T-helper 17 cell (primary cell): ENCODE measurements at regions not wholly inside any gene's neighbourhood (a gene's known extent, or its start where the extent isn't known, plus 50 kb on each side); places are given as distances from the start of the nearest gene placed in this dataset.

ENCODE experiments used
- ATAC-seq: fragments of 150-1000 bp; cut with Tn5 transposase; 2 replicates; pipeline ENCODE4 v1.10.0; 2021; ENCODE audit warnings: mild to moderate bottlenecking, moderate library complexity
- DNase-seq, 3 donors: peaks; one replicate each; pipeline versions ENCODE4 v3.0.0 to v3.0.0-alpha.2; 2020 to 2021
- H3K9me3 ChIP-seq: one replicate; pipeline ENCODE4 v1.7.0; 2013; ENCODE audit warnings: low read length, mild to moderate bottlenecking; ENCODE audit not compliant: control insufficient read depth, poor library complexity, severe bottlenecking
- H3K27ac Mint-ChIP-seq: one replicate; pipeline ENCODE4 v1.8.0; 2022; ENCODE audit warnings: mild to moderate bottlenecking, moderate library complexity, mixed read lengths
- H3K27me3 Mint-ChIP-seq: one replicate; pipeline ENCODE4 v1.8.0; 2022; ENCODE audit warnings: mixed read lengths
- H3K36me3 Mint-ChIP-seq: one replicate; pipeline ENCODE4 v1.8.0; 2022; ENCODE audit warnings: low read depth, mixed read lengths
- H3K4me1 Mint-ChIP-seq: one replicate; pipeline ENCODE4 v1.8.0; 2022; ENCODE audit warnings: mild to moderate bottlenecking, mixed read lengths
- H3K4me3 Mint-ChIP-seq: one replicate; pipeline ENCODE4 v1.8.0; 2022; ENCODE audit warnings: mild to moderate bottlenecking, moderate library complexity, mixed read lengths

DNA sequence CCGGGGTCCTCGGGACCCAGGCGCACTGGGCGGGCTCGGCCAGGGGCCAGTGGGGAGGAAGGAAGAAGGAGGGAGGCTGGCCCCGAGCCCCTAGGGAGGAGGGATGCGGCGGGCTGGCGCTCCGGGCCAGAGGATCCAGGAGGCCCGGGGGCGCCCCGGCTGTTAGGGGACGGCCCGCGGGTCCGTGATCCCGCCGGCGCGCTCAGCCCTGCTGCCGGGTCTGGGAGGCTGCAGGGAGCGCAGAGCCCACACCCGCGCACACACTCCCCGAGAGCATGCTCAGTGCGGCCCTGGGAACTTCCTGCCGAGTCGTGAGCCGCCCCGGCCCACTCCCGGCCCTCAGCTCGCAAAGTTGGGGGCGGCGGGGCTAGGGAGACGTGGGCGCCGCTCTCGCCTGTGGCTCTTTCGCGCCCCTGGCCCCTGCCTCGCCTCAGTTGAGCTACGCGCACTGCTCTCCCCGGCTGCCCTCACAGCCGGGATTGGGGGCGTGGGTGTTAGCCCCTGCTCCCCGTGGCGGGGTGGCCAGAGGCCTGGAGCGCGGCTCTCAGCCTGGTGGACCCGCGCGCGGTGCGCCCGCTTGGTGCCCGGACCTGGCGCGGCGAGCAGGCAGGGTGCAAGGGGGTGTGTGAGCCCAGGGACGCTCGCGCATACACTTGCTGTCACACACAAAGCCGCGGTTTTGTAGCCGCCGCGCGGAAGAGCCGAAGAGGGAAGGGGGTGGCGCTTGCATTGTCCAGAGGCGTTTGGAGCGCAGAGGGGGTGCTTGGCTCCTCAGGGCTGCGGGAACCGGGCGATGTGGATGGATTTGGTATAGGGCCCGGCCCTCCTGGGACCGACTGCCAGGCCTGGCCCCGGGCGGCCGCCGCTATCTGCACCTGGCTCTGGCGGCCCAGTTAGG is 132.9 kb upstream of the MGAT5 start:
- Mint-ChIP-seq H3K27me3 (no peaks in the 10 kb centered on the region), H3K4me1 (peaks cover 55% of the 10 kb centered on the region), H3K4me3 (peak overlapping the region; percentile 96), H3K36me3 (peaks cover 2% of the 10 kb centered on the region), H3K27ac (peak overlapping the region; percentile 95)
- ATAC-seq (peak; percentile 64), DNase-seq (peak; percentile 42 to 58 (median 54))
- no peaks in the 10 kb centered on the region for H3K9me3 ChIP-seq

DNA sequence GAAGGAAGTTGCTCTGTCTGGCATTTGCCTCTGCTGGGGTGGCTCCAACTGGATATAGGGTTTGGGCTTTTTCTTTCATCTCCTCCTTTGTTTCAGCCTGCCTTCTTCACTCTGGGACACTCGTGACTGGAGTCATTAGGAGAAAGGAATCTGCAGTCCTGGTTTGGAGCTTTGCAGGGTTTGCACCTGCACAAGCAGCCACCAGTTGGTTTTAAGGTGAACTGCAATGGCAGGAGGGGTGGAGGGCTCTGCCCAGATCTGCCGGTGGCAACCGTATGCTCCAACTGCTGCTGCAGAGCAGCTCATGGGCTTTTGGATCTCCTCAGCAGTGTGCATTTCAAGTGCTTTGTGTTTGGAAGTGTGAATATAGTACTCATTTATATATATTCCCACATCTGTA is 131.3 kb upstream of the MGAT5 start:
- H3K4me3 Mint-ChIP-seq: peak overlapping the region; percentile 96
- no peaks in the 10 kb centered on the region for H3K9me3 ChIP-seq
- H3K36me3 Mint-ChIP-seq: peaks cover 2% of the 10 kb centered on the region
- peaks cover 72% of the 10 kb centered on the region for H3K4me1 Mint-ChIP-seq
- H3K27me3 Mint-ChIP-seq: no peaks in the 10 kb centered on the region
- ATAC-seq (no peak), DNase-seq (no peak)
- H3K27ac Mint-ChIP-seq: peak overlapping the region; percentile 95

DNA sequence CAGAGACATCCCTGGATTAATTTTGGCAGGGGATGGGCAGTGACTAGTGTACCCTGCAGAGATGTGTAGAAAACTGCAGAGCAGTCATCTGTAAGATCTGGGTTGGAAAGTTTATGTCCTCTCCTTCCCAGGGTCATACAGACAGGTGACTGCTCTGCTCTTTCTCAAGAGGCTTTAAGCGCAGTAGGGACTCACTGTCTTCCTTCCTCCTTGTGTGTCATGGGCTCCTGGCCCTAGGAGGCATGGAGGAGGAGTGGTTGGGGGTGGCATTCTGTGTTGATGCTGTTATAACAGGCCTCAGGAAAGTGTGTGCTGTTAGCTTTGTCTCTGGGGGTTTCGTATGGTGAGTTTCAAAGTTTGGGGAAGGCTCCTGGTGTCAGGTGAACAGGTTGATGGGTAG is 130.5 kb upstream of the MGAT5 start:
- H3K4me3 Mint-ChIP-seq: peak overlapping the region; percentile 96
- peaks cover 2% of the 10 kb centered on the region for H3K36me3 Mint-ChIP-seq
- peaks cover 76% of the 10 kb centered on the region for H3K4me1 Mint-ChIP-seq
- no peaks in the 10 kb centered on the region for H3K27me3 Mint-ChIP-seq
- DNase-seq (no peak), ATAC-seq (no peak)
- peak overlapping the region; percentile 95 for H3K27ac Mint-ChIP-seq
- no peaks in the 10 kb centered on the region for H3K9me3 ChIP-seq

DNA sequence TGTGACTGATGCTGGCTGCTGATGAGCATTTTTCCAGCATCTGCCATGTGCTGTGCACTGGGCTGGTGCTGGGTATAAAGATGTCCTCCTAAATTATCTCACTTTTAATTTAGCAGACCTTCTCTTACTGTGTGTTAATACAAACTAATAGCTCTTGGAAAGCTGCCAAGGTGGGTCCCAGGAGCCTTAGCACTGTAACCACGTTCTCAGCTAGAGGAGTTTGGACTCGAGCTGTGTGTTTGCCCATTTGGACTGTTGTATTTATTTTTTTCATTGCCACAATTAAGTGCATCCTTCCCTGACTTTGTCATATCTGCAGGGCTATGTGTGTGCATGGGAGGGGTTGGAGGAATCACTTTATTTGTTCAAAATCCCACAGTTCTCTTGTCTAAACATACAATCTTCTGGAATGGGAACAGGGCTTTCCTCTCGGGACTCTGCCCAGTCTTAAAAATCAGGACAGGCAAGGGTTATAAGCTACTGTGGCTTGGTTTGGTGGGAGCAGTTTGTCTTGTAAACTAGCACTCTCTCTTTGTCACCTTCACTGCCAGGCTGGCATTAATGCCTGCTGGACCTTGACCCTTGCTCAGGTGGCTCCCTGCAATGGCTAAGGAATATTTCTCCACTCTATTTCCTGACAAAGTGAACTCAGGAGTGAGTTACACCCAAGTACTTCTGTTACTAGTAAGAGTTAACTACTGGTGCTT is 129.7 kb upstream of the MGAT5 start:
- Mint-ChIP-seq H3K4me3 (peak overlapping the region; percentile 96), H3K36me3 (peaks cover 2% of the 10 kb centered on the region), H3K27me3 (no peaks in the 10 kb centered on the region), H3K27ac (peak overlapping the region; percentile 95), H3K4me1 (peaks cover 74% of the 10 kb centered on the region)
- ATAC-seq (no peak), DNase-seq (no peak)
- no peaks in the 10 kb centered on the region for H3K9me3 ChIP-seq

DNA sequence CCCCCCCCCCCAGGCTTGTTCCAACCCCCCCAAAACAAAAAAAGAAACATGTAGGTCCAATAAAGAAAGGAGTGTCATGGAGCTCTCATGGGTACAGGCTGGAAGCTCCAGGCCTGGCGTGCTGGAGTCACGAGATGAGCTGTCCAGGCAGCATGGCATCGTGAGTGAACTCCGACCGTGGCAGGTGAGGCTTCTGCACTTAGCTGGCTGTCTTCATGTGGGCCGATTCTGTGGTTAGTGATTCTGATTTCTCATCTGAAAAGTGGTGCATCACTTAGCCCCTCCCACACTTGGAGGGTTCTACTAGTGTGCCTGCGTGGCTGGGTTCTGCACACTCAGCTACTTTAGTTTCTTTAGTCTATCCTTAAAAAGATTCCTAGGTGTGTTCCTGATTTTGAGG is 126.4 kb upstream of the MGAT5 start:
- peak overlapping the region; percentile 68 for H3K4me3 Mint-ChIP-seq

DNA sequence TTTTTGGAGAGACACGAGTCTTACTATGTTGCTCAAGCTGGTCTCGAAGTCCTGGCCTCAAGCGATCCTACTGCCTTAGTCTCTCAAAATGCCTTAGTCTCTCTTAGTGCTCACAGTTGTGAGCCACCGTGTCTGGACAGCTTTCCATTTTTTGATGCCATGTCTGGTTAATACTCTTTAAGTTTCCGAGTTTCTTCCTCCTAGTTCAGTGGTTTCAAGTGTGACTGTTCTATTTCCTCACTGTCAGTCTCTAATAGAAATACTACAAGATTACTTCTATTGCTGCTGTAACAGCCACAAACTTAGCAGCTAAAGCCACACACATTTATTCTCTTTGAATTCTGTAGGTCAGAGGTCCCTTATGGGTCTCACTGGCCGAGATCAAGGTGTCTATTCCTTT is 125.1 kb upstream of the MGAT5 start:
- no peaks in the 10 kb centered on the region for H3K9me3 ChIP-seq
- ATAC-seq (no peak), DNase-seq (no peak)
- H3K4me3 Mint-ChIP-seq: peak overlapping the region; percentile 45
- H3K27me3 Mint-ChIP-seq: no peaks in the 10 kb centered on the region
- H3K27ac Mint-ChIP-seq: peak overlapping the region; percentile 95
- no peaks in the 10 kb centered on the region for H3K36me3 Mint-ChIP-seq
- H3K4me1 Mint-ChIP-seq: peaks cover 75% of the 10 kb centered on the region

More for the DNA sequence above, 126.4 kb upstream of the MGAT5 start:
- no peaks in the 10 kb centered on the region for H3K36me3 Mint-ChIP-seq
- peak overlapping the region; percentile 95 for H3K27ac Mint-ChIP-seq
- DNase-seq (peak in 2 of 3 donors; percentile 21 to 35), ATAC-seq (peak; percentile 83)
- H3K9me3 ChIP-seq: no peaks in the 10 kb centered on the region
- H3K4me1 Mint-ChIP-seq: peaks cover 80% of the 10 kb centered on the region
- no peaks in the 10 kb centered on the region for H3K27me3 Mint-ChIP-seq

DNA sequence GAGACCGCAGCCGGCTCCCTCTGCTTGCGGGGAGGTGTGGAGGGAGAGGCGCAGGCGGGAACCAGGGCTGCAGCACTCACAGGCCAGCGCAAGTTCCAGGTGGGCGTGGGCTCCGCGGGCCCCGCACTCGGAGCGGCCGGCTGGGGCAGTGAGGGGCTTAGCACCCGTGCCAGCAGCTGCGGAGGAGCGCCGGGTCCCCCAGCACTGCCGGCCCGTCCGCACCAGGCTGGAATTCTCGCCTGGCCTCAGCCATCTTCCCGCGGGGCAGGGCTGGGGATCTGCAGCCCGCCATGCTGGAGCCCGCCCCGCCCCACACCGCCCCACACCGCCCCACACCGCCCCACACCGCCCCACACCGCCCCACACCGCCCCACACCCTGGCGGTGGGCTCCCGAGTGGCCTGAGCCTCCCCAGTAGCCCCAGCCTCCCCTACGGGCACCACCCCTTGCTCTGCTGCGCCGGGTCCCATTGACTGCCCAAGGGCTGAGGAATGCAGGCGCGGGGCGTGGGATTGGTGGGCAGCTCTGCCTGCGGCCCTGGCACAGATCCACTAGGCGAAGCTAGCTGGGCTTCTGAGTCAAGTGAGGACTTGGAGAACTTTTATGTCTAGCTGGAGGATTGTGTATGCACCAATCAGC is 123.9 kb upstream of the MGAT5 start:
- Mint-ChIP-seq H3K27me3 (no peaks in the 10 kb centered on the region), H3K4me1 (peaks cover 69% of the 10 kb centered on the region), H3K4me3 (no peak overlapping the region), H3K36me3 (no peaks in the 10 kb centered on the region), H3K27ac (no peak overlapping the region)
- no peak for ATAC-seq
- no peak for DNase-seq
- H3K9me3 ChIP-seq: no peaks in the 10 kb centered on the region

DNA sequence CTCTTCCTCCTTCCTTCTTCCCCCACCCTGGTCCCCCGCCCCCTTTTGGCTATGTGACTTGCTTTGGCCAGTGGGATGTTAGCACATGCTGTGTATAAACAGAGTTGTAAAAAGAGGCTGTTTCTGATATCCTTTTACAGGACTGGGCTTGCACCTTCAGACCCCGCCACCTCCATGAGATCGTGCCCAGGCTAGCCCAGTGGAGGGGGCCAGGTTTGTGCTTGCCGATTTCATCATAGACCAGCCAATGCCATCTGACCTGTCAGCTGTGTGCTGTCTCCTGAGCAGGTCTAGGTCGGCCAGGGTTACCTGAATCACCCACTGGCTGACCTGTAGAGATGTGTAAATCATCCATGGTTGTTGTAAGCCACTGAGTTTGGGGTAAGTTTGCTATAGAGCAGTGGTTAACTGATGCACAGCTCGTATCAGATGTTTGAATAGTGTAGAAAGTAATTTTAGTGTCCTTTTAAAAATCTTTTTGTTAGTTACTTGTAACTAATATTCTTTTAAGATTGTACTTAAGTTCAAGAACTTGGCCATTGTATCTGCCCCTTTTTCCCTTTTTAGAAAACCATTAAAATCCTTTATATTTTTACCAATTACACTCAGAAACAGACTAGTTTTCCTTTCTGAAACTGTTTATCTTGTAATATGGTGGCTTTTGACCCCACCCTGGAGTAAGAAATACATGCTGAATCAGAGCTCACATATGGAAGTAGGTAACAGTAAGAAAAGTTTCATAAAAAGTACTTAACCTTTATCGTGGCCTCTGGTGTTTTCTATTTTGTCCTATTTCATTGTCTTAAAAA is 122.0 kb upstream of the MGAT5 start:
- no peaks in the 10 kb centered on the region for H3K9me3 ChIP-seq
- DNase-seq (no peak), ATAC-seq (no peak)
- H3K4me1 Mint-ChIP-seq: peaks cover 58% of the 10 kb centered on the region
- no peaks in the 10 kb centered on the region for H3K27me3 Mint-ChIP-seq
- peak overlapping the region; percentile 74 for H3K27ac Mint-ChIP-seq
- H3K4me3 Mint-ChIP-seq: no peak overlapping the region
- no peaks in the 10 kb centered on the region for H3K36me3 Mint-ChIP-seq

DNA sequence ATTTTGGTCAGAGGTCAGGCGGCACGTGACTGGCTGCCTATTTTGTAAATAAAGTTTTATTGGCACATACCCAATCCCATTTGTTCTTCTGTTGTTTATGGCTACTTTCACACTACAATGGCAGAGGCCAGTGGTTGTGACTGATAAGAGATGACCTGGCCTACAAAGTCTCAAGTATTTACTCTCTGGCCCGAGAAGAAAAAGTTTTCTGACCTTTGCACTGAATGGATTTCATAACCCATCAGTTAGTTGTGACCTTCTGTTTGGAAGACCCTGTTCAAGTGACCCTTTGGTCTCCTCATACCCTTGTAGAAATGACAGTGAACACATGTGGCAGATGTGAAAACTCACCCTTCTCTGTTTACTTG is 121.4 kb upstream of the MGAT5 start:
- peaks cover 58% of the 10 kb centered on the region for H3K4me1 Mint-ChIP-seq
- peak overlapping the region; percentile 74 for H3K27ac Mint-ChIP-seq
- no peaks in the 10 kb centered on the region for H3K27me3 Mint-ChIP-seq
- no peak overlapping the region for H3K4me3 Mint-ChIP-seq
- no peaks in the 10 kb centered on the region for H3K9me3 ChIP-seq
- ATAC-seq (no peak), DNase-seq (no peak)
- H3K36me3 Mint-ChIP-seq: no peaks in the 10 kb centered on the region

DNA sequence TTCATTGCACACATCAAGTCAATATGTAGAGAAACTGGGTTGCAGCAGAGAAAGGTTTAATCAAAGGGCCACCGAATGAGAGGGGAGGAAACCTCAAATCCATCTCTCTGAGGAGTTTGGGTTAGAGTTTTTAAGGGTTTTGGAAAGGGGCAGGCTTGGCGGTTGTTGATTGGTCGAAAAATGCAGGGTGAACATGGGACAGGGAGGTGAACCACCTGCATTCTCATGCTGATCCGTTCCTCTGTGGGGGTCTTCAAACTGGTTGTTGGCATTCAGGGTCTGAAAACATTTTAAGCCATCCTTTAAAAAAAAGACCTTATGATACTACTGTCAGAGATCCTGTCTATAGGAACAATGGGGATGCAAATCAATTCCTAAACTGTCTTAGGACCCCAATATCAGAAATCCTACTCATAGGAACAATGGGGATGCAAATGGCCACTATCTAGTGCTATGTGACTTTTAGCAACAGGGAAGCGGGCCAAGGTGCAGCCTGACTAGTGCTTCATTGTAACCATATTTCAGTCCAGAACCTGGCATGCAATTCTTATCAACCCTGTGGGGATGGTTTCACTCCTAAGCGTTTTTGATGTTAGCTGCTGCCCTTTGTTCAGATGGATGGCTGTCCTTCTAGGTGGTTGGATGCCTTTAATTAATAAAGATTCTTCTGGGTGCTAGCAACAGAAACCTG is 120.1 kb upstream of the MGAT5 start:
- Mint-ChIP-seq H3K36me3 (no peaks in the 10 kb centered on the region), H3K4me1 (peaks cover 61% of the 10 kb centered on the region), H3K27me3 (no peaks in the 10 kb centered on the region), H3K4me3 (no peak overlapping the region), H3K27ac (peak overlapping the region; percentile 74)
- no peaks in the 10 kb centered on the region for H3K9me3 ChIP-seq
- no peak for ATAC-seq
- DNase-seq: no peak

DNA sequence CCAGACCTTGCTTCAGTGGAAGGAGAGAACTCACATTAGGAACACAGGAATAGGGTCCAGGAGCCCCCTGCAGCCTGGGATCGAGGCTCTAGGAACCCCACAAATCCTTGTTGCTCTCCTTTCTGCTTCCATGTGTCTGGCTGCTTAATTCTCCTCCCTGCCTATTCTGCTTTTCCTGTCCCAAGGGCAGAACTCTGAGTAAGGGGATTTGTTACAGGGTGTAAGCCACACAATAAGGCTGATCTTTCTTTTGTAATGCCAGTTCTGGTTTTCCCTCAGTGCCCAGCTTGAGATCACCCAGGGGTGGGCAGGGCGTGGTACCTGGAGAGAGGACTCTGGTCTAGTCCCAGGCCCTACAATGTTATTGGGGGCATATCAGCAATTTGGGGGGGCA is 119.6 kb upstream of the MGAT5 start:
- Mint-ChIP-seq H3K27me3 (no peaks in the 10 kb centered on the region), H3K36me3 (no peaks in the 10 kb centered on the region), H3K27ac (peak overlapping the region; percentile 74), H3K4me3 (no peak overlapping the region), H3K4me1 (peaks cover 61% of the 10 kb centered on the region)
- no peak for ATAC-seq
- DNase-seq: no peak
- H3K9me3 ChIP-seq: no peaks in the 10 kb centered on the region

DNA sequence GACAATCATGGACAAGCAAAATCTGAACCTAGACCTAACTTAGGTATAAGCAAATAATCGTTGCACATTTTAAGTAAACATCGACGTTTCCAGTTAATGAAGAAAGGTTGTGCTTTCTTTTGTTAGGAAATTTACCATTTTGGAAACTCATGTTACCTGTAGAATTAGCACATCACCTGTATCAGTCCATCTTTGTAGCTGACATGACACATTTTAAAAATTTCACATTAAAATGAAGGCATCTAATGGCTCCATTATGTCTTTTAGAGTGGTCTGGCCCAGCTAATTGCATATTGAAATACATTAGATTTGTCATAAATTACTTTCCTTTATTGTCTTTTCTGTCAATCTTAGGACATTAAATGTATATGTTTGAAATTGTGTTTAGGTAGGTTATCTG is 119.0 kb upstream of the MGAT5 start:
- Mint-ChIP-seq H3K36me3 (peaks cover under 1% of the 10 kb centered on the region), H3K27me3 (no peaks in the 10 kb centered on the region), H3K27ac (peak overlapping the region; percentile 74), H3K4me3 (peak overlapping the region; percentile 12), H3K4me1 (peaks cover 62% of the 10 kb centered on the region)
- ATAC-seq (no peak), DNase-seq (no peak)
- no peaks in the 10 kb centered on the region for H3K9me3 ChIP-seq
